GM18508 (cell line): ENCODE measurements at regions not wholly inside any gene's neighbourhood (a gene's known extent, or its start where the extent isn't known, plus 50 kb on each side); places are given as distances from the start of the nearest gene placed in this dataset.
"Not testable (repeated sequence)": the region's sequence is repeated elsewhere in the genome, so short reads cannot be mapped to it uniquely, and the experiment has no call there.

ENCODE experiments used
- ATAC-seq: cut with Tn5 transposase; IDR thresholded peaks from one replicate; pipeline ENCODE4 v1.9.1; 2021; ENCODE audit warnings: moderate number of reproducible peaks; ENCODE audit not compliant: insufficient read depth, unreplicated experiment

- no peak for ATAC-seq
These were observed 202.5 kb downstream of the NUFIP1 start for GRCh38 chr13:44786756-44787155.

GRCh38 chr13:44785401-44785800, 203.9 kb downstream of the NUFIP1 start:
- no peak for ATAC-seq

GRCh38 chr13:44784708-44785080, 204.6 kb downstream of the NUFIP1 start:
- ATAC-seq: no peak

- ATAC-seq: no peak
These were observed 205.1 kb downstream of the NUFIP1 start for GRCh38 chr13:44783994-44784707.

GRCh38 chr13:44780591-44781280, 204.6 kb upstream of the TSC22D1 start:
- ATAC-seq: no peak

- no peak for ATAC-seq
These were observed 202.8 kb upstream of the TSC22D1 start for GRCh38 chr13:44778761-44779484.

GRCh38 chr13:44775290-44775689, 199.2 kb upstream of the TSC22D1 start:
- ATAC-seq: not testable (repeated sequence)

GRCh38 chr13:44770951-44771350, 194.8 kb upstream of the TSC22D1 start:
- ATAC-seq: no peak

GRCh38 chr13:44769686-44770085, 193.6 kb upstream of the TSC22D1 start:
- ATAC-seq: no peak

GRCh38 chr13:44768775-44769581, 192.8 kb upstream of the TSC22D1 start:
- no peak for ATAC-seq

GRCh38 chr13:44768239-44768638, 192.1 kb upstream of the TSC22D1 start:
- ATAC-seq: peak; percentile 66

GRCh38 chr13:44765001-44765471, 188.9 kb upstream of the TSC22D1 start:
- ATAC-seq: no peak

- no peak for ATAC-seq
These were observed 188.2 kb upstream of the TSC22D1 start for GRCh38 chr13:44764302-44764692.

GRCh38 chr13:44763615-44764301, 187.6 kb upstream of the TSC22D1 start:
- no peak for ATAC-seq

- ATAC-seq: no peak
These were observed 186.8 kb upstream of the TSC22D1 start for GRCh38 chr13:44762911-44763310.

- no peak for ATAC-seq
These were observed 184.3 kb upstream of the TSC22D1 start for GRCh38 chr13:44760434-44760833.

GRCh38 chr13:44759384-44760360, 183.5 kb upstream of the TSC22D1 start:
- no peak for ATAC-seq

GRCh38 chr13:44758630-44759383, 182.7 kb upstream of the TSC22D1 start:
- ATAC-seq: no peak
